Calu3 (cell line): ENCODE measurements at regions not wholly inside any gene's neighbourhood (a gene's known extent, or its start where the extent isn't known, plus 50 kb on each side); places are given as distances from the start of the nearest gene placed in this dataset.

ENCODE experiments used
- BruUV-seq: library from RNA; stranded (reverse); fragments of 400-500 nt; replicated peaks from 2 replicates; lab custom pipeline; 2021; lab: Mats Ljungman, UMichigan
- CTCF ChIA-PET: fragments of 300-600 bp; sonication (Branson Sonifier 250); formaldehyde crosslinking; loops from one replicate; lab custom pipeline; 2022; ENCODE audit warnings: antibody characterized with exemption; lab: Charles Lee
- DNase-seq: peaks from one replicate; pipeline ENCODE4 v3.0.0; 2022
- H3K27ac Mint-ChIP-seq: one replicate; pipeline ENCODE4 v1.8.0; 2022; ENCODE audit warnings: mixed read lengths; ENCODE audit not compliant: unreplicated experiment
- H3K27me3 Mint-ChIP-seq: one replicate; pipeline ENCODE4 v1.8.0; 2022; ENCODE audit warnings: mixed read lengths; ENCODE audit not compliant: unreplicated experiment
- H3K36me3 Mint-ChIP-seq: one replicate; pipeline ENCODE4 v1.8.0; 2022; ENCODE audit warnings: mild to moderate bottlenecking, moderate library complexity, mixed read lengths; ENCODE audit not compliant: insufficient read depth, unreplicated experiment
- H3K4me1 Mint-ChIP-seq: one replicate; pipeline ENCODE4 v1.8.0; 2022; ENCODE audit warnings: mild to moderate bottlenecking, low read depth, mixed read lengths; ENCODE audit not compliant: unreplicated experiment
- H3K4me3 Mint-ChIP-seq: one replicate; pipeline ENCODE4 v1.8.0; 2022; ENCODE audit warnings: mild to moderate bottlenecking, low read depth, moderate library complexity, mixed read lengths; ENCODE audit not compliant: unreplicated experiment
- H3K9me3 Mint-ChIP-seq: one replicate; pipeline ENCODE4 v1.8.0; 2022; ENCODE audit warnings: low read depth, mixed read lengths; ENCODE audit not compliant: unreplicated experiment
- intact Hi-C: fragments of 100-400 bp; cut with micrococcal nuclease; formaldehyde crosslinking; loops from one replicate; pipeline ENCODE4 v1.10.0; 2022; ENCODE audit not compliant: unreplicated experiment
- TF ChIP-seq, protein P1 (sequence below): fragments of 200-600 bp; IDR thresholded peaks from one replicate; pipeline ENCODE4 v1.8.0; 2022; ENCODE audit warnings: antibody characterized with exemption; ENCODE audit not compliant: unreplicated experiment

GRCh38 chr12:89023936-89024335 lies 328.4 kb downstream of the DUSP6 start:
- no peak overlapping the region for H3K4me3 Mint-ChIP-seq
- TF ChIP-seq, protein P1, sequence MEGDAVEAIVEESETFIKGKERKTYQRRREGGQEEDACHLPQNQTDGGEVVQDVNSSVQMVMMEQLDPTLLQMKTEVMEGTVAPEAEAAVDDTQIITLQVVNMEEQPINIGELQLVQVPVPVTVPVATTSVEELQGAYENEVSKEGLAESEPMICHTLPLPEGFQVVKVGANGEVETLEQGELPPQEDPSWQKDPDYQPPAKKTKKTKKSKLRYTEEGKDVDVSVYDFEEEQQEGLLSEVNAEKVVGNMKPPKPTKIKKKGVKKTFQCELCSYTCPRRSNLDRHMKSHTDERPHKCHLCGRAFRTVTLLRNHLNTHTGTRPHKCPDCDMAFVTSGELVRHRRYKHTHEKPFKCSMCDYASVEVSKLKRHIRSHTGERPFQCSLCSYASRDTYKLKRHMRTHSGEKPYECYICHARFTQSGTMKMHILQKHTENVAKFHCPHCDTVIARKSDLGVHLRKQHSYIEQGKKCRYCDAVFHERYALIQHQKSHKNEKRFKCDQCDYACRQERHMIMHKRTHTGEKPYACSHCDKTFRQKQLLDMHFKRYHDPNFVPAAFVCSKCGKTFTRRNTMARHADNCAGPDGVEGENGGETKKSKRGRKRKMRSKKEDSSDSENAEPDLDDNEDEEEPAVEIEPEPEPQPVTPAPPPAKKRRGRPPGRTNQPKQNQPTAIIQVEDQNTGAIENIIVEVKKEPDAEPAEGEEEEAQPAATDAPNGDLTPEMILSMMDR, result no peak
- no peaks in the 10 kb centered on the region for H3K36me3 Mint-ChIP-seq
- H3K27me3 Mint-ChIP-seq, result no peaks in the 10 kb centered on the region
- no peaks in the 10 kb centered on the region for H3K9me3 Mint-ChIP-seq
- H3K4me1 Mint-ChIP-seq, result no peaks in the 10 kb centered on the region
- no TSS peak for BruUV-seq
- CTCF ChIA-PET, result interaction anchor here (0.6 to 1.0 kb wide), 3 partner anchors 11 to 500 kb away, joined by 3 to 4 read pairs (median 3); partner anchors contain the start of gene GALNT4
- DNase-seq, result no peak
- no peak overlapping the region for H3K27ac Mint-ChIP-seq
- intact Hi-C loops, result no loop called here

- H3K4me1 Mint-ChIP-seq, result peaks cover 17% of the 10 kb centered on the region
- no peak for DNase-seq
- TF ChIP-seq, protein P1, result no peak
- BruUV-seq, result no TSS peak
- intact Hi-C loops, result no loop called here
- no peaks in the 10 kb centered on the region for H3K36me3 Mint-ChIP-seq
- H3K4me3 Mint-ChIP-seq, result no peak overlapping the region
- no peak overlapping the region for H3K27ac Mint-ChIP-seq
- no peaks in the 10 kb centered on the region for H3K9me3 Mint-ChIP-seq
- CTCF ChIA-PET, result no interaction called here
- no peaks in the 10 kb centered on the region for H3K27me3 Mint-ChIP-seq
Measured at GRCh38 chr12:89020689-89021088, 331.6 kb downstream of the DUSP6 start.

- CTCF ChIA-PET, result interaction anchor here (0.5 to 1.8 kb wide), 4 partner anchors 333 to 442 kb away, joined by 5 to 11 read pairs (median 7); partner anchors contain the start of gene DUSP6
- H3K4me1 Mint-ChIP-seq, result peaks cover 21% of the 10 kb centered on the region
- H3K27ac Mint-ChIP-seq, result no peak overlapping the region
- no peaks in the 10 kb centered on the region for H3K27me3 Mint-ChIP-seq
- intact Hi-C loops, result no loop called here
- BruUV-seq, result no TSS peak
- no peaks in the 10 kb centered on the region for H3K36me3 Mint-ChIP-seq
- H3K4me3 Mint-ChIP-seq, result no peak overlapping the region
- TF ChIP-seq, protein P1, result no peak
- no peak for DNase-seq
- no peaks in the 10 kb centered on the region for H3K9me3 Mint-ChIP-seq
Measured at GRCh38 chr12:89020121-89020480, 332.2 kb downstream of the DUSP6 start.

DNA sequence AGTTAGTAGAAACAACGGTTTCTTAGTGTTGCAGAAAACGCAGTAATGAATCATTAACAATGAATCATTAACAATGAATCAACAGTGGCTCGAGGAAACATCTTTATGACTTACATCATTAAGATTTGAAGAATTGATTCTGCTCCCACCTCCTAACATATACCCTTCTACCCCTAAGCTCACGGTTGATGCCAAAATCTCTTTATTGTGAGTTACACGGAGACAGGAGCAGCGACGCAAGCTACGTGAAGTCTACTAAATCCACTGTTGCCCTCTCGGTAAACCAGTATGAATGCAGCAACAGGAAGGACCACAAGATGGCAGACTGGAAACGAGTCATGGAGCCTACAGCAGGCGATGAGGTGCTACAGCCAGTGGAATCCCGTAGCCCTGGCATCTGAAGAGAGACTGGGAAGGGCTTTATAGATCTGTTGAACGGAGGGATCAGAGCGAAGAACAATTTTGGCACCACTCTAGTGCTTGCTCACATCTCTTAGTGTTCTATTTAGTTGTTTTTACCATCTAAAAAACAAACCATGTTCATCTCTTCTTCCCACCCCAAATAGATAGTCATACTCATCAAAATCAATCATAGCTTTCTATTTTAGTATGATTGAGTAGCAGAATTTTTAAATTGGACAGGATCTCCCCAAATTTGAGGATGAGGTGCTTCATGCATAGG lies 332.7 kb downstream of the DUSP6 start:
- Mint-ChIP-seq H3K9me3 (no peaks in the 10 kb centered on the region), H3K4me3 (no peak overlapping the region), H3K27ac (no peak overlapping the region), H3K4me1 (peaks cover 21% of the 10 kb centered on the region), H3K36me3 (no peaks in the 10 kb centered on the region), H3K27me3 (no peaks in the 10 kb centered on the region)
- CTCF ChIA-PET, result interaction anchor here (0.5 to 1.8 kb wide), 7 partner anchors 334 to 505 kb away, joined by 3 to 11 read pairs (median 5); partner anchors contain the start of gene DUSP6
- TF ChIP-seq, protein P1, result peak; percentile 91
- DNase-seq, result peak; percentile 82
- intact Hi-C loops, result loop anchor here (1.0 to 10.0 kb wide), 5 partner anchors 327 to 1925 kb away; no protein-coding TSS in a partner anchor
- BruUV-seq, result no TSS peak
